Mucosa of descending colon (tissue), 3 donors: ENCODE measurements at regions not wholly inside any gene's neighbourhood (a gene's known extent, or its start where the extent isn't known, plus 50 kb on each side); places are given as distances from the start of the nearest gene placed in this dataset.
A peak's percentile ranks its signal among the peaks of the same experiment; 100 is the strongest.

ENCODE experiments used
- ATAC-seq: fragments of 200-7000 bp; cut with Tn5 transposase; one replicate; pipeline ENCODE4 v1.9.1; 2020; ENCODE audit warnings: mild to moderate bottlenecking, moderate library complexity
- DNase-seq, 3 donors: peaks; one replicate each; pipeline ENCODE4 v3.0.0-alpha.2; 2020
- H3K36me3 ChIP-seq: fragments of 200-600 bp; one replicate; pipeline ENCODE4 v1.8.0; 2021; ENCODE audit warnings: low read depth, mild to moderate bottlenecking
- H3K4me1 ChIP-seq: fragments of 200-600 bp; one replicate; pipeline ENCODE4 v1.8.0; 2021; ENCODE audit warnings: low read depth, mild to moderate bottlenecking
- H3K4me3 ChIP-seq: fragments of 200-600 bp; one replicate; pipeline ENCODE4 v1.8.0; 2021; ENCODE audit warnings: mild to moderate bottlenecking
- H3K9me3 ChIP-seq: fragments of 200-600 bp; one replicate; pipeline ENCODE4 v1.8.0; 2021; ENCODE audit warnings: mild to moderate bottlenecking
- intact Hi-C, 2 donors: fragments of 100-400 bp; cut with DNase I in 1 of 2; cut with micrococcal nuclease in 1 of 2; formaldehyde crosslinking; loops; one replicate each; pipeline versions ENCODE4 v1.11.0 to v1.11.1; 2022; cut with DNase I, micrococcal nuclease
- TF ChIP-seq, protein P1 (sequence below): fragments of 200-600 bp; IDR thresholded peaks from one replicate; pipeline ENCODE4 v1.8.0; 2022; ENCODE audit warnings: antibody characterized with exemption, mild to moderate bottlenecking
- donor health status: DM: no; HTN: no; CAD: no; lungs with moderate emphysema.
- donor health status: DM: no; HTN: no; CAD: no.
- donor health status: DM: no; HTN: yes; CAD: no.

DNA sequence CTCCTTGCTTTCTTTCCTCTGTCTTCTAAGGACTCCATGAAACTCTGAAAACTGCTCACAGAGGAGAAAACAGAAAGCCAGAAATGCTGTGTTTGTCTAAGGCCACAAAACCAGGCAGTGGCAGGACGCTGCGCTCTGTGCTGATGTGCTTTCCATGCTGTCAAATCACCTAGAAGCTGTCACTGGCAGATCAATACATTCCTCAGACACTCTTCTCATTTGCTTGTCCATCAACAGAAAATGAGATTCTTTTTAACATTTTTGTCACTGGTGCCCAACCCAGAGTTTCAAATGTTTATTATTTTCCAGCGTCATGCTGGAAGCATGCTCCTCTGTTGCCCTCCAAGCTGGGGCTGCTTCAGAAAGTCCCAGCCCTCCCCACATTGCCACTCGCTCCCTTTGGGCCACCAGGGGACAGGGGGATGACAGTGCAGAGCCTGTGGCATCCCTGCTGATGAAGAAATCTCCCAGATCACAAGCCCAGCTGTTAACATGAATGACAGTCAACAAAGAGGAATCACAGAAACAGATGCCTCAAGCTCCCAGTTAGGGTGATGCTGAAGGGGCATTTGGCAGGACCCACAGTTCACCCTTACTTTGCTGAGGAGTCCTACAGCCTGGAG lies 117.5 kb upstream of the MEIS1 start:
- DNase-seq = no peak
- TF ChIP-seq, protein P1, sequence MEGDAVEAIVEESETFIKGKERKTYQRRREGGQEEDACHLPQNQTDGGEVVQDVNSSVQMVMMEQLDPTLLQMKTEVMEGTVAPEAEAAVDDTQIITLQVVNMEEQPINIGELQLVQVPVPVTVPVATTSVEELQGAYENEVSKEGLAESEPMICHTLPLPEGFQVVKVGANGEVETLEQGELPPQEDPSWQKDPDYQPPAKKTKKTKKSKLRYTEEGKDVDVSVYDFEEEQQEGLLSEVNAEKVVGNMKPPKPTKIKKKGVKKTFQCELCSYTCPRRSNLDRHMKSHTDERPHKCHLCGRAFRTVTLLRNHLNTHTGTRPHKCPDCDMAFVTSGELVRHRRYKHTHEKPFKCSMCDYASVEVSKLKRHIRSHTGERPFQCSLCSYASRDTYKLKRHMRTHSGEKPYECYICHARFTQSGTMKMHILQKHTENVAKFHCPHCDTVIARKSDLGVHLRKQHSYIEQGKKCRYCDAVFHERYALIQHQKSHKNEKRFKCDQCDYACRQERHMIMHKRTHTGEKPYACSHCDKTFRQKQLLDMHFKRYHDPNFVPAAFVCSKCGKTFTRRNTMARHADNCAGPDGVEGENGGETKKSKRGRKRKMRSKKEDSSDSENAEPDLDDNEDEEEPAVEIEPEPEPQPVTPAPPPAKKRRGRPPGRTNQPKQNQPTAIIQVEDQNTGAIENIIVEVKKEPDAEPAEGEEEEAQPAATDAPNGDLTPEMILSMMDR = no peak
- Histone ChIP-seq H3K4me3 (no peak overlapping the region), H3K9me3 (no peaks in the 10 kb centered on the region), H3K4me1 (no peaks in the 10 kb centered on the region), H3K36me3 (no peaks in the 10 kb centered on the region)
- intact Hi-C loops = no loop called here
- no peak for ATAC-seq

DNA sequence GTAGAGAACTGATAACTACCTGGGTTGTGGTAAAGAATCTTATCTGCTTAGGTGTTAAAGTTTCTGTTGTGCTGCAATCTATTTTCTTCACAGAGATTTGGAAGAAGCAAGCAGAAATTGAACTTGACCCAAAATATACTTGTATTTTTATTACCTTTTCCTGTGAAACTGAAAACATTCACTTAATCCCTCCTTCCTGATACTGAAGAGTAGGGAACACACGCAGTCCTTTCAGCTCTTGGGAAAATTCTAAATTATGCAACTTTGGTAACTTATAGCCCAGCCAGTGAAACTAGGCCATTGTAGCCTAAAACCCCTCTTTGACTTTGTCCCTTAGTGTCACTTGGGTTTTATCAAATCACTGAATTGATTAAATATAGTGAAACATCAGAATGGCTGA lies 128.4 kb upstream of the MEIS1 start:
- TF ChIP-seq, protein P1 = no peak
- DNase-seq (no peak), ATAC-seq (no peak)
- Histone ChIP-seq H3K4me3 (no peak overlapping the region), H3K36me3 (no peaks in the 10 kb centered on the region), H3K4me1 (no peaks in the 10 kb centered on the region), H3K9me3 (no peaks in the 10 kb centered on the region)
- intact Hi-C loops = no loop called here

DNA sequence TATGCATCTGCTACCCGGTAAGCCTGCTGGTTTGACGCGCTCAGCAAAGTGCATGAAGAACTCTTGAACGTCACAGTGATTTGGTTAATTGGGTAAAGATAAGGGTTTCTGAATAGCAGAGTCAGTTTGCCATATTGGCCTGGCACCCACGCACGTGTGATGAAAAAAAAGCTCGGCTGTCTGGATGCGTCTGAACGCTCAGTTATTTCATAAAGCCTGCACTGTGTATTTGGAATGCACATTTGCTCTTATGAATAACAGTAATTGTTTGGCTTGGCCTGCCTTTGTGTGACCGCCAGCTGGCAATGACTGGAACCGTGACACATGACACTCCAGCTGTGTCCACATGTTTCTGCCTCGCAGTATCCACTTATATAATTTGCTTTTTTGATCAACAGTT lies 129.2 kb upstream of the MEIS1 start:
- no peak overlapping the region for H3K4me3 ChIP-seq
- no peaks in the 10 kb centered on the region for H3K36me3 ChIP-seq
- intact Hi-C loops = no loop called here
- no peaks in the 10 kb centered on the region for H3K4me1 ChIP-seq
- TF ChIP-seq, protein P1 = no peak
- no peaks in the 10 kb centered on the region for H3K9me3 ChIP-seq
- ATAC-seq = no peak
- peak; percentile 34 to 53 (median 40) for DNase-seq

DNA sequence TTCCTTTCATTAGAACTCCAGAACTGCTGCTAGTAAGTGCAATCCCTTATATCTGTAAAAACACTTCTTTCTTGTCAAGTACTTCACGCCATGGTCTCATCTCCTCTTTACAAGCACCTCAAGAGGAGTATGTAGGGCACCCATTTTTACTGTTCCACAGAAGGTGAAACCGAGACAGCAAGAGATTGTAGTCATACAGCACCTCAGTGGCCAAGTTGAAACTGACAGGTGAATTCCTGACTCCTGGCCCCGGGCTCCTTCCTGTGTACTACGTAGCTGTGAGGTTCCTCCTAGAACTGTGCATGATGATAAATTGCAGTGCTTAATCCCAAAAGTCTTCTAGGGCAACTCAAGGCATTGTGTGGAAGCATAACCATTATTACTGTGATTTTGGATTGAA lies 131.5 kb upstream of the MEIS1 start:
- Histone ChIP-seq H3K4me1 (no peaks in the 10 kb centered on the region), H3K4me3 (no peak overlapping the region), H3K36me3 (no peaks in the 10 kb centered on the region), H3K9me3 (no peaks in the 10 kb centered on the region)
- DNase-seq (no peak), ATAC-seq (no peak)
- intact Hi-C loops = no loop called here
- TF ChIP-seq, protein P1 = no peak

DNA sequence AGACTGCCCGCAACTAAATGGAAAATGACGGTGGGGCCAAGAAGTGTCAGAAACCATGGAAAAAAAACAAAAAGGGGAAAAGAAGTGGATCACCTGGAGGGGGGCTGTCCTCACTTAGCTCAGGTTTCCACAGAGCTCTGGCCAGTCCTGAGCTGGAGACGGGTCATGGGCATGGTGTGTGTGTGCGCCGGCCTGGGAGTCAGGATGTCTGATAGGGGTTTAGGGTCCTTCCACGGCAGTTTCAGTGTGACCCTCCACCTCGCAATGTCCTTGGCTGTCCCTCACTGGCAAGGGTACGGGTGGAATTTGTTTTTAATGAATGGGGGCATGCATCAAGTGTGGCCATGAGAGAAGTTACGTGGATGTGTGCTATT lies 133.2 kb upstream of the MEIS1 start:
- intact Hi-C loops = no loop called here
- Histone ChIP-seq H3K36me3 (no peaks in the 10 kb centered on the region), H3K4me1 (no peaks in the 10 kb centered on the region), H3K9me3 (no peaks in the 10 kb centered on the region), H3K4me3 (no peak overlapping the region)
- DNase-seq (no peak), ATAC-seq (no peak)
- TF ChIP-seq, protein P1 = no peak
